ENCODE measurements at regions not wholly inside any gene's neighbourhood (a gene's known extent, or its start where the extent isn't known, plus 50 kb on each side); places are given as distances from the start of the nearest gene placed in this dataset.

DNA sequence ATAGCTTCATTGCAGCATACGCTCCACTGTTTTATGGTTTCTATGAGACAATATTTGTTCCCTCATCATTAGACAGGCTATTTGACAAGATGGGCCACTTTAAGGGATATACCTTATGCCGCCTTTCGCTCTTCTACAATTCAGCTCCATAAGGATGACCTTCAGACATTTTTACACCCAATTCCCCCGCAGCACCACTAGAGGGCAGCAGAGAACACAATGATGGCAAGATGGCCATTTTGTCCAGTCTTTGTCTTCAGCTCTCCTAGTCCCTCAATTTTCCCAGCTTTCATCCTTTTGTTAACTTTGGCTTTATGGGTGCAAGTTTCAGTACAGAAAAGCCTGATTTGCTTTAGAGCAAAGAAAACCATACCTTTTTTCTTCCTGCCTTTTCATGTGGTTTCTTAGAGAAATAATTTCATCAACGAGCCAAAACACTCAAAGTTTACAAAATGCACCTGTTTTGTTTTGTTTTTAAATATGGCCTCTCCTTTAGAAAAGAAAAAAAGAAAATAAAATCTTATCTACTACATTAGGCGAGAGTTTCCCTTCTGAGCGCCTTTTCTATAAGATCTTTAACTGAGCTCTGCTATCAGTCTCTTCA is 355.3 kb downstream of the TOX3 start (continued):
- TF ChIP-seq TEAD3 (CRISPR knock-in tag; optimal IDR thresholded peaks at IDR 0.05; ENCODE audit: borderline replicate concordance) = peak; percentile 40
- TF ChIP-seq YEATS2 (CRISPR knock-in tag; IDR thresholded peaks at IDR 0.05; ENCODE audit: borderline replicate concordance) = peak; percentile 26; the same call in 1 of the 2 replicates
- peak; percentile 40 for TF ChIP-seq JARID2 (CRISPR knock-in tag; IDR thresholded peaks at IDR 0.05; ENCODE audit: insufficient replicate concordance)
- TF ChIP-seq DNMT3B (CRISPR knock-in tag; conservative IDR thresholded peaks at IDR 0.05) = peak; percentile 62; the same call in 1 of the 2 replicates
- TF ChIP-seq, protein P1, sequence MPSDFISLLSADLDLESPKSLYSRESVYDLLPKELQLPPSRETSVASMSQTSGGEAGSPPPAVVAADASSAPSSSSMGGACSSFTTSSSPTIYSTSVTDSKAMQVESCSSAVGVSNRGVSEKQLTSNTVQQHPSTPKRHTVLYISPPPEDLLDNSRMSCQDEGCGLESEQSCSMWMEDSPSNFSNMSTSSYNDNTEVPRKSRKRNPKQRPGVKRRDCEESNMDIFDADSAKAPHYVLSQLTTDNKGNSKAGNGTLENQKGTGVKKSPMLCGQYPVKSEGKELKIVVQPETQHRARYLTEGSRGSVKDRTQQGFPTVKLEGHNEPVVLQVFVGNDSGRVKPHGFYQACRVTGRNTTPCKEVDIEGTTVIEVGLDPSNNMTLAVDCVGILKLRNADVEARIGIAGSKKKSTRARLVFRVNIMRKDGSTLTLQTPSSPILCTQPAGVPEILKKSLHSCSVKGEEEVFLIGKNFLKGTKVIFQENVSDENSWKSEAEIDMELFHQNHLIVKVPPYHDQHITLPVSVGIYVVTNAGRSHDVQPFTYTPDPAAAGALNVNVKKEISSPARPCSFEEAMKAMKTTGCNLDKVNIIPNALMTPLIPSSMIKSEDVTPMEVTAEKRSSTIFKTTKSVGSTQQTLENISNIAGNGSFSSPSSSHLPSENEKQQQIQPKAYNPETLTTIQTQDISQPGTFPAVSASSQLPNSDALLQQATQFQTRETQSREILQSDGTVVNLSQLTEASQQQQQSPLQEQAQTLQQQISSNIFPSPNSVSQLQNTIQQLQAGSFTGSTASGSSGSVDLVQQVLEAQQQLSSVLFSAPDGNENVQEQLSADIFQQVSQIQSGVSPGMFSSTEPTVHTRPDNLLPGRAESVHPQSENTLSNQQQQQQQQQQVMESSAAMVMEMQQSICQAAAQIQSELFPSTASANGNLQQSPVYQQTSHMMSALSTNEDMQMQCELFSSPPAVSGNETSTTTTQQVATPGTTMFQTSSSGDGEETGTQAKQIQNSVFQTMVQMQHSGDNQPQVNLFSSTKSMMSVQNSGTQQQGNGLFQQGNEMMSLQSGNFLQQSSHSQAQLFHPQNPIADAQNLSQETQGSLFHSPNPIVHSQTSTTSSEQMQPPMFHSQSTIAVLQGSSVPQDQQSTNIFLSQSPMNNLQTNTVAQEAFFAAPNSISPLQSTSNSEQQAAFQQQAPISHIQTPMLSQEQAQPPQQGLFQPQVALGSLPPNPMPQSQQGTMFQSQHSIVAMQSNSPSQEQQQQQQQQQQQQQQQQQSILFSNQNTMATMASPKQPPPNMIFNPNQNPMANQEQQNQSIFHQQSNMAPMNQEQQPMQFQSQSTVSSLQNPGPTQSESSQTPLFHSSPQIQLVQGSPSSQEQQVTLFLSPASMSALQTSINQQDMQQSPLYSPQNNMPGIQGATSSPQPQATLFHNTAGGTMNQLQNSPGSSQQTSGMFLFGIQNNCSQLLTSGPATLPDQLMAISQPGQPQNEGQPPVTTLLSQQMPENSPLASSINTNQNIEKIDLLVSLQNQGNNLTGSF (CRISPR knock-in tag; IDR thresholded peaks at IDR 0.05) = no peak
- 0 out of 2 replicates have a peak, but pooled peaks have one; percentile 67 for TF ChIP-seq SSRP1 (CRISPR knock-in tag; IDR thresholded peaks at IDR 0.05)
- TF ChIP-seq RAD21 (CRISPR knock-in tag; IDR thresholded peaks at IDR 0.05) = peak; percentile 90
- peak; percentile 44; the same call in 1 of the 2 replicates for TF ChIP-seq MIER3 (CRISPR knock-in tag; IDR thresholded peaks at IDR 0.05; ENCODE audit: borderline replicate concordance)
- TF ChIP-seq ISL2 (CRISPR knock-in tag; IDR thresholded peaks at IDR 0.05) = no peak
- TF ChIP-seq YY1 (IDR thresholded peaks at IDR 0.05; ENCODE audit: insufficient read depth, insufficient replicate concordance, low read depth, low read length) = peak; percentile 71
- 0 out of 2 replicates have a peak, but pooled peaks have one; percentile 37 for TF ChIP-seq ZNF124 (CRISPR knock-in tag; IDR thresholded peaks at IDR 0.05)
- TF ChIP-seq MIER2 (CRISPR knock-in tag; IDR thresholded peaks at IDR 0.05) = peak; percentile 63; the same call in 1 of the 2 replicates
- peak; percentile 26; the same call in 1 of the 2 replicates for TF ChIP-seq BCL6 (CRISPR knock-in tag; IDR thresholded peaks at IDR 0.05)
- TF ChIP-seq PPARG (CRISPR knock-in tag; conservative IDR thresholded peaks at IDR 0.05) = 0 out of 2 replicates have a peak, but pooled peaks have one; percentile 19
- 0 out of 4 replicates have a peak, but pooled peaks of 1 of the 2 experiments have one; percentile 9 for TF ChIP-seq NR2F1 (CRISPR knock-in tag; IDR thresholded peaks at IDR 0.05)
- TF ChIP-seq ARID5B (CRISPR knock-in tag; IDR thresholded peaks at IDR 0.05) = peak; percentile 48; the same call in 1 of the 2 replicates
